ENCODE measurements at regions not wholly inside any gene's neighbourhood (a gene's known extent, or its start where the extent isn't known, plus 50 kb on each side); places are given as distances from the start of the nearest gene placed in this dataset.

DNA sequence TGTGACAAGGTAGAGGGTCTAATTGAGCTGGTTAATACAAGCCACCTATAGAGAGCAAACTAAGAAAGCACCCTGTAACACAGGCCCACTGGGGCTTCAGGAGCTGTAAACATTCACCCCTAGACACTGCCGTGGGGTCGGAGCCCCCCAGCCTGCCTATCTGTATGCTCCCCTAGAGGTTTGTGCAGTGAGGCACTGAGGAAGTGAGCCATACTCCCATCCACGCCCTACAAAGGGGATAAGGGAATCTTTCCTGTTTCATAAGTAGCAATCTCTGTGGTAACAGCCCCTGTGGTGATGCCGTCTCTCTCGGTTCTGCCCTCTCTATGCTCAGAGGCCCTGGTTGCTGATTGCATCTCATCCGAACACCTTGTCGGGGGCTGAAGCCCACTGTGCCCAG lies 94.2 kb upstream of the GJB6 start:
- no peak overlapping the region for H3K4ac ChIP-seq (ENCODE audit: low read depth, low read length)
- Mint-ChIP-seq H3K9me3 (peaks cover 12 to 20% of the 10 kb centered on the region in 2 experiments), H3K27ac (no peak overlapping the region; a peak in 1 of 7 replicates), H3K36me3 (ENCODE audit: insufficient read depth in 1 of 3, low read depth in 3 of 3) (peaks cover 4 to 8% (median 6%) of the 10 kb centered on the region in 3 experiments; a peak in 5 of 7 replicates), H3K4me1 (no peaks in the 10 kb centered on the region), H3K27me3 (ENCODE audit: low read depth) (peaks cover 19% of the 10 kb centered on the region), H3K4me3 (no peak overlapping the region)
- no peak overlapping the region for H3K18ac ChIP-seq (ENCODE audit: insufficient read length, low read depth, low read length)
- no peak overlapping the region for H3T11ph ChIP-seq (ENCODE audit: low read length)
- H3K23ac ChIP-seq (ENCODE audit: insufficient read length, low read depth, low read length): no peak overlapping the region
- TF ChIP-seq, protein P1, sequence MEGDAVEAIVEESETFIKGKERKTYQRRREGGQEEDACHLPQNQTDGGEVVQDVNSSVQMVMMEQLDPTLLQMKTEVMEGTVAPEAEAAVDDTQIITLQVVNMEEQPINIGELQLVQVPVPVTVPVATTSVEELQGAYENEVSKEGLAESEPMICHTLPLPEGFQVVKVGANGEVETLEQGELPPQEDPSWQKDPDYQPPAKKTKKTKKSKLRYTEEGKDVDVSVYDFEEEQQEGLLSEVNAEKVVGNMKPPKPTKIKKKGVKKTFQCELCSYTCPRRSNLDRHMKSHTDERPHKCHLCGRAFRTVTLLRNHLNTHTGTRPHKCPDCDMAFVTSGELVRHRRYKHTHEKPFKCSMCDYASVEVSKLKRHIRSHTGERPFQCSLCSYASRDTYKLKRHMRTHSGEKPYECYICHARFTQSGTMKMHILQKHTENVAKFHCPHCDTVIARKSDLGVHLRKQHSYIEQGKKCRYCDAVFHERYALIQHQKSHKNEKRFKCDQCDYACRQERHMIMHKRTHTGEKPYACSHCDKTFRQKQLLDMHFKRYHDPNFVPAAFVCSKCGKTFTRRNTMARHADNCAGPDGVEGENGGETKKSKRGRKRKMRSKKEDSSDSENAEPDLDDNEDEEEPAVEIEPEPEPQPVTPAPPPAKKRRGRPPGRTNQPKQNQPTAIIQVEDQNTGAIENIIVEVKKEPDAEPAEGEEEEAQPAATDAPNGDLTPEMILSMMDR (conservative IDR thresholded peaks at IDR 0.05): no peak
- no peak overlapping the region for H4K91ac ChIP-seq (ENCODE audit: insufficient read length, low read depth, low read length)
- no peak overlapping the region for H3K27ac ChIP-seq (ENCODE audit: insufficient read length, low read depth, low read length)
- H2BK20ac ChIP-seq (ENCODE audit: low read depth, low read length, poor library complexity, severe bottlenecking): no peak overlapping the region
- H3K56ac ChIP-seq (ENCODE audit: insufficient read length, low read depth, low read length): no peak overlapping the region
- WGBS (ENCODE audit: extremely low coverage, insufficient read length, low lambda C conversion rate): no CpG with 5 or more reads among the region's 7 CpGs
- H2BK15ac ChIP-seq (ENCODE audit: low read depth, low read length): no peak overlapping the region
- no peaks in the 10 kb centered on the region for H4K20me1 ChIP-seq (ENCODE audit: control insufficient read depth, insufficient read depth, insufficient read length)
- no peaks in the 10 kb centered on the region for H3K23me2 ChIP-seq (ENCODE audit: insufficient read length, low read depth, low read length, poor library complexity, severe bottlenecking)
- no peak overlapping the region for H4K8ac ChIP-seq (replicated peaks; ENCODE audit: insufficient read length, low read depth, low read length)
- H3K9me3 ChIP-seq (ENCODE audit: control insufficient read depth, low read depth, low read length): no peaks in the 10 kb centered on the region
- no peaks in the 10 kb centered on the region for H3K79me1 ChIP-seq (ENCODE audit: insufficient read depth, low read depth, low read length, poor library complexity, severe bottlenecking)
- H2BK120ac ChIP-seq (ENCODE audit: low read depth, low read length, poor library complexity, severe bottlenecking): no peak overlapping the region
- no peak overlapping the region for H2BK12ac ChIP-seq (ENCODE audit: insufficient read length, low read depth, low read length)
- no peak overlapping the region for H2AK5ac ChIP-seq (ENCODE audit: insufficient read length, low read length)
- H2AFZ ChIP-seq (ENCODE audit: low read length): no peak overlapping the region
- no peaks in the 10 kb centered on the region for H3K79me2 ChIP-seq (ENCODE audit: insufficient read depth, low read length)
- H3K4me1 ChIP-seq (ENCODE audit: insufficient read depth, low read length): no peaks in the 10 kb centered on the region
- no peak overlapping the region for H3K14ac ChIP-seq (ENCODE audit: insufficient read depth, low read length)
- DNase-seq: no peak
- no peak overlapping the region for H3K9ac ChIP-seq (ENCODE audit: extremely low read depth, insufficient read length, low read length)
- H3K4me2 ChIP-seq (ENCODE audit: insufficient read depth, insufficient read length, low read length): no peak overlapping the region
- no peaks in the 10 kb centered on the region for H3K27me3 ChIP-seq (ENCODE audit: insufficient read depth, low read length)
- no peak overlapping the region for H2BK5ac ChIP-seq (ENCODE audit: insufficient read length, low read length)
- H4K5ac ChIP-seq (ENCODE audit: insufficient read length, low read depth, low read length): no peak overlapping the region
